ENCODE measurements at regions not wholly inside any gene's neighbourhood (a gene's known extent, or its start where the extent isn't known, plus 50 kb on each side); places are given as distances from the start of the nearest gene placed in this dataset.
A peak's percentile ranks its signal among the peaks of the same experiment; 100 is the strongest.

GRCh38 chr6:40312213-40313015, 274.8 kb downstream of the LRFN2 start:
- DNase-seq (ENCODE audit: low spot score): no peak

- peak; percentile 76 for DNase-seq (ENCODE audit: low spot score)
Observed at GRCh38 chr6:40308533-40309306, 278.4 kb downstream of the LRFN2 start.

- DNase-seq (ENCODE audit: low spot score): no peak
Observed at GRCh38 chr6:40307712-40308111, 279.5 kb downstream of the LRFN2 start.

GRCh38 chr6:40302856-40303454, 284.2 kb downstream of the LRFN2 start:
- DNase-seq (ENCODE audit: low spot score): no peak

GRCh38 chr6:40299681-40300080, 287.5 kb downstream of the LRFN2 start:
- no peak for DNase-seq (ENCODE audit: low spot score)

GRCh38 chr6:40298207-40298606, 289.0 kb downstream of the LRFN2 start:
- no peak for DNase-seq (ENCODE audit: low spot score)

GRCh38 chr6:40295251-40295950, 291.8 kb downstream of the LRFN2 start:
- DNase-seq (ENCODE audit: low spot score): peak; percentile 81

GRCh38 chr6:40293460-40294185, 293.5 kb downstream of the LRFN2 start:
- DNase-seq (ENCODE audit: low spot score): no peak

- no peak for DNase-seq (ENCODE audit: low spot score)
Observed at GRCh38 chr6:40293060-40293459, 294.1 kb downstream of the LRFN2 start.

- no peak for DNase-seq (ENCODE audit: low spot score)
Observed at GRCh38 chr6:40290816-40291215, 296.3 kb downstream of the LRFN2 start.

- no peak for DNase-seq (ENCODE audit: low spot score)
Observed at GRCh38 chr6:40288919-40289318, 298.2 kb downstream of the LRFN2 start.

GRCh38 chr6:40287296-40287850, 299.8 kb downstream of the LRFN2 start:
- DNase-seq (ENCODE audit: low spot score): no peak

- no peak for DNase-seq (ENCODE audit: low spot score)
Observed at GRCh38 chr6:40286721-40287120, 300.4 kb downstream of the LRFN2 start.

- no peak for DNase-seq (ENCODE audit: low spot score)
Observed at GRCh38 chr6:40285996-40286395, 301.2 kb downstream of the LRFN2 start.

- no peak for DNase-seq (ENCODE audit: low spot score)
Observed at GRCh38 chr6:40285535-40285934, 301.6 kb downstream of the LRFN2 start.

GRCh38 chr6:40282986-40283385, 304.2 kb downstream of the LRFN2 start:
- DNase-seq (ENCODE audit: low spot score): no peak

GRCh38 chr6:40281402-40281801, 305.8 kb downstream of the LRFN2 start:
- DNase-seq (ENCODE audit: low spot score): no peak

GRCh38 chr6:40280231-40280630, 306.9 kb downstream of the LRFN2 start:
- DNase-seq (ENCODE audit: low spot score): no peak

- DNase-seq (ENCODE audit: low spot score): no peak
Observed at GRCh38 chr6:40276141-40276540, 311.0 kb downstream of the LRFN2 start.

- no peak for DNase-seq (ENCODE audit: low spot score)
Observed at GRCh38 chr6:40274058-40274457, 313.1 kb downstream of the LRFN2 start.

- no peak for DNase-seq (ENCODE audit: low spot score)
Observed at GRCh38 chr6:40268614-40269013, 318.6 kb downstream of the LRFN2 start.

All from ureter (tissue), 1 donor.